ENCODE measurements at regions not wholly inside any gene's neighbourhood (a gene's known extent, or its start where the extent isn't known, plus 50 kb on each side); places are given as distances from the start of the nearest gene placed in this dataset.

DNA sequence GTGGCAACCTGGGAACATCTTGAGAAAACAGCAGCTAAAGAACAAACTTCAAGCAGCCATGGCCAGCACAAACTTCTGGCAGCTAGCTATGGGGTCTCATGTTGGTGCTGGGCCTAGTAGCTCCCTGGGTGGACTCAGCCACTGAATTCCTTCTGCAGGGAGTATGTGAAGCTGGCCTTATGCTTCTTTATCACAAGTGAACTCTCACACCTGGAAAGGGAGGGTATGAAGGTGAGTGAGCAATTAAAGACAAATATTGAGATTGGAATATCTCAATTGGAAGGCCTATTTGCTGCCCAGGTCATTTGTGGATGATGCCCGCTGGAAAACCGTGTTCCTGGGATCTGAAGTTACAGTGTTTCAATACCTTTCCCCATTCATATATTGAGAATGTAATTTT lies 153.3 kb upstream of the RPS6KA3 start:
- no peak for DNase-seq

- DNase-seq, result no peak
Observed at GRCh38 chrX:20418379-20419150, 151.9 kb upstream of the RPS6KA3 start.

DNA sequence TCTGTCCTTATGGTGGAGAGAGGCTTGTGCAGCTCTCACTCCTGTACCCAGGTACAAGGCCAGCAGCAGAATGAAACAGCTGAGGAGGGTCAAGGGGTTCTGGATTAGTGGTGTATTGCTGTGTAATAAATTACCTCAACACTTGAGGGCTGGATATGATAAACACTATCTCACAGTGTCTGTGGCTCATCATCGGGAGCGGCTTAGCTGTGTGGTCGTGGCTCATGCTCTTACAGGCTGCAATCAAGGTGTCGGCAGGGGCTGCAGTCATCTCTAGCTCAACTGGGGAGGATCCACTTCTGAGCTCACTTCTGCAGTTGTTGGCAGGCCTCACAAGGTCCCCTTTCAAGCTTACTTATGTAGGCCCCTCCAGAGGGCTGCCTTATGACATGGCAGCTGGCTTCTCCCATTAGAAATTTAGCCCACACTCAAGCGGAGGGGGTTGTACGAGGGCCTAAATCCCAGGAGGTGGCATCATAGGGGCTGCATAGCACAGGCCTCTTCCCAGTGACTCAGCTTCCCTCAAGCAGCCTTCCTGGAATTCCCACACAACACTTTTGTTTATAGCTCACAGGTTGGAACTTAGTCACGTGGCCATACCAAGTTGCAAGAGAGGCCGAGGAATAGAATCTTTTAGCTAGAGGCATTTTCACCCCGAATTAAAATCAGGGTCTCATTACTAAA lies 148.2 kb upstream of the RPS6KA3 start:
- DNase-seq, result no peak

DNA sequence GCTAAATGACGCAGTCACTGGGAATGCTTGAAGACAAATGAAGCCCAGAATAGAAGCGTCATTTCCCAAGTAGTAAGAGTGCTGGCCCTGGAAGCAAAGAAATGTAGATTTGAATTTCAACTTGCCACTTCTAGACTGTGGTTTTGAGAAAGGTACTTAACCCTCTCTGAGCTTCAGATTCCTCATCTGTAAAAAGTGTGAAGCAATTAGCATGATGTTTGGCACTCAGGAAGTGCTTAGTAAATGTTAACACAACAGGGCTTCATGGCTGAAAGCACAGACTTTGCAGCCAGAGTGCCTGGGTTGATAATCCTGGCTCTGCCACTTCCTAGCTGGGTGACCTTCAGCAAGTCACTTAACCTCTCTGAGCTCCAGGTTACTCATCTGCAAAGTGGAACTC lies 147.4 kb upstream of the RPS6KA3 start:
- DNase-seq, result no peak

- no peak for DNase-seq
Observed at GRCh38 chrX:20412871-20413486, 146.3 kb upstream of the RPS6KA3 start.

- no peak for DNase-seq
Observed at GRCh38 chrX:20410540-20410939, 143.8 kb upstream of the RPS6KA3 start.

DNA sequence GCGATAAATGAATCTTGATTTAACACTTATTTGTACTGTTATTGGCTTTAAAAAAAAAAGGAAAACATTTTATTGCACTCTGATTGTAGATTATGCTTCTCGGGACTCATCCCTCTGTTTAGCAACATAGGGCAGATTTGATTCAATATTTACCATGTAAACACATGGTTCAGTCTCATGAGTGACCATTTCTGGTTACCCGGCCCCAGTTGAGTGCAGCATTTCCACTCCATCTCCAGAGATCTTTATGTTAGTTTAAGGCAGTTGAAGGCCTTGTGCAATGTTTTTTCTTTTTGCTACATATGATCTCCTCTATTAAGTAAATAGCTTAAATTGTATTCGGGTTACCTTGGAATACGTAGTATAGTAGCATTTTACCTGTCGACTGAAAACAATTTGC lies 143.3 kb upstream of the RPS6KA3 start:
- DNase-seq, result no peak

DNA sequence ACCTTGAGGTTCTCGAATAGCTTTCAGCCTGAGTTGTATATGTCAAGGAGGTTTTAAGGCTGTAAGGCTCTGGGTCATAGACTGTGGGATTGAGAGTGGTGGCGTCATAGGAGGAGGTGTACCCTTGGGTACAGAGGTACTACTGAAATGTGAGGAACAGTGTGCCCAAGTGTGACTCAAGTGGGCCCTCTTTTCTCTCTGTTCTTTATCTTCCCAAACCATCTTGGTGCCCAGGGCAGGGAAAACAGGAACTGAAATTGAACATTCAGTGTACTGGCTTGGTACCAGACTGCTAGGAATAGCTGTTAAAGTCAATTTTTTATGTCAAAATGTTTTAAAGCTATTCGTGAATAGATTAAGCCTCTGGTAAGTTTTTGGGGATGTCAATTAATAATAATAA lies 136.2 kb upstream of the RPS6KA3 start:
- no peak for DNase-seq

- no peak for DNase-seq
Observed at GRCh38 chrX:20399728-20400414, 133.2 kb upstream of the RPS6KA3 start.

DNA sequence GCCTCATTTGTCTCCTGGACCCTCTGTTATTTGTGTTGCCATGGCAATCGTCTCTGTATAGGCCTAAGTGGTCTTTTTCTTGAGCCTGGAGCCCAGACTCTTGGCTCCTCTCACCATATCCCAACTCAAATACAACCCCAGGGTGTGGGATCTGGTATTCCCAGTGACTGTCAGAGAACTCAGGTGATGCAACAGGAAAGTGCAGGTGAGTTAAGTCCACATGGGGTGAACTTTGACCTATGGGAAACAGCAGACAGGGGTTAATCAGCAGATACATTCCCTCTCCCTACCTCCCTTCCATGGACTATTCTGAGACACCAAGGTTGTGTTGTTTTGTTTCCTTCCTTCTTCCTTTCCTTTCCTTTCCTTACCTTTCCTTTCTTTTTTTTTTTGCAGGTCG lies 130.9 kb upstream of the RPS6KA3 start:
- DNase-seq, result no peak

DNA sequence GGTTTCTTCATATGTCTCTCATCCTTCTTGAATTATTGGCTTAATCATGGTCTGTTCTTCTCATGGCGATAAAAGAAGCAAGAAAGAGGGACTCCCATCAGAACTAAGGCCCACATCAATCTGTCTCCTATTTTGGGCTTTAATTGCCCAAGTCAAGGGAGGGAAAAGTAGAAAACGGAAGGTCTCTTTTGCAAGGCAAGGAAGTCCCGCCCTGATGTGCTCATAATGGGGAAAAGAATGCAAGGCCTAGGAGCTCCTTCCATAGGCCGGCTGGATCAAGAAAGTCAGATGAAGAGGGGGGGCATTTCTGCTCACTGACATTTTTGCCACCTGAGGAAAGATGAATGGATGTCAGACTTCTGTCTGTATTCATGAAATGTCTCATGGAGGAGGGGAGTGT lies 127.7 kb upstream of the RPS6KA3 start:
- DNase-seq, result no peak

GRCh38 chrX:20393944-20394343 lies 127.2 kb upstream of the RPS6KA3 start:
- DNase-seq, result no peak

- no peak for DNase-seq
Observed at GRCh38 chrX:20388594-20388993, 121.9 kb upstream of the RPS6KA3 start.

- no peak for DNase-seq
Observed at GRCh38 chrX:20383477-20383876, 116.8 kb upstream of the RPS6KA3 start.

GRCh38 chrX:20382518-20383297 lies 116.0 kb upstream of the RPS6KA3 start:
- no peak for DNase-seq

DNA sequence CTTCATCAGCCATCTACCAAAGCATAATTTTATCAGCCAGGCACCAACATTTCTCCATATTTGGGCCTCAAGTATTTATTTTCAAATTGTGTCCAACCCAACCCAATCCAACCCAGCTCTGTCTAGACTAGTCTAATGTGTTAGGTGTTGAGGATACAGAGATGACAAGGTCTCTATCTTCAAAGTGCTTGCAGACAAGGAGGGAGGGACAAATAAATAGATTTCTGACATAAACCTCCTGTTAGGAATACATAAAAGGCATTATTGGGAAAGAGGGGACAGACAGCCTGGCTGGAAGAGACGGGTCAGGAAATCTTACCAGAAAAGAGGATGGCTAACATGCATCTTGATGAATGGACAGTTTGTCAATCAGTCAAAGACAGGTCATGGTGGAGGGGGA lies 115.4 kb upstream of the RPS6KA3 start:
- no peak for DNase-seq

GRCh38 chrX:20378233-20378920 lies 111.7 kb upstream of the RPS6KA3 start:
- DNase-seq, result peak; percentile 22

DNA sequence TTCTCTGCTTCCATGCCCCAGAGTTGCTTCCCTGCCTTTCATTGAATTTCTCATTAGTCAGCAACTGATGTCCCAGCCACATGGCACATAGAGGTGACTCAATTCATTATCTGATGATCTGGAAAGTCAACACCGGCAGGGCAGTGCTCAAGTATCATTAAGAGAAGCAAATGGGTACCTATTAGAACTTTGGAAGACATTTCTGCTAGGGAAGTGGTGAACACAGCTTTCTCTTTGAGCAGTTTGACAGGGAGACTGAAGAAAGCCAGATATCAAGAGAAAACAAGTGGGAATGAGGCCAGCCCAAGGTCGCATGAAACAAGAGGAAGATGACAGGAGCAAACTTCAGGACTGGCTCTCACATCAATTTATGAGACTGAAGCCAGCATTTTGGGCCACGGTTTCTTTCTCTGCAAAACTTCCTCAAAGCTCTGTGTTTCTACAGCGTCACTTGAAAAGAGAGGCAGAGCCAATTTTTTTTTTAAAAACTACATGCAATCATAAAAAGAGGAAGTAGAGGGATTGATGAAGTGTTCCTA lies 108.3 kb upstream of the RPS6KA3 start:
- DNase-seq, result no peak

DNA sequence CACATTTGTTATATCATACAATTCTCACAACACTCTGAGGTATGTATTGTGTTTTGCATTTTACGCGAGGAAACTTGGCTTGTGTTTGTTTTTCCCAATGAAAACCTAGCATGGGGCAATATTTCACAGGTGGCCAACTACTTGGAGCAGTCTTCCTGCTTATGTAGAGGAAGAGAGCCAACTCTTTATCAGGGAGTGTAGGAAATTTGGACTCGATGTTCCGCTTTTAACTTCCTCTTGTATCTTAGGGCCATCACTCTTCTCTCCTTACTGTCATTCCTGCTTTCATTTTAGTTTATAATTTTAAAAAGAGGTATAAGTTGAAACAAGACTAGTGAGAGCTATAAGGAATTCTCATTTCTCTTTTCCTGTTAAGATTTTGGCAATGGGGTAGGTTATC lies 107.7 kb upstream of the RPS6KA3 start:
- DNase-seq, result no peak

GRCh38 chrX:20373063-20373462 lies 106.4 kb upstream of the RPS6KA3 start:
- DNase-seq, result no peak

DNA sequence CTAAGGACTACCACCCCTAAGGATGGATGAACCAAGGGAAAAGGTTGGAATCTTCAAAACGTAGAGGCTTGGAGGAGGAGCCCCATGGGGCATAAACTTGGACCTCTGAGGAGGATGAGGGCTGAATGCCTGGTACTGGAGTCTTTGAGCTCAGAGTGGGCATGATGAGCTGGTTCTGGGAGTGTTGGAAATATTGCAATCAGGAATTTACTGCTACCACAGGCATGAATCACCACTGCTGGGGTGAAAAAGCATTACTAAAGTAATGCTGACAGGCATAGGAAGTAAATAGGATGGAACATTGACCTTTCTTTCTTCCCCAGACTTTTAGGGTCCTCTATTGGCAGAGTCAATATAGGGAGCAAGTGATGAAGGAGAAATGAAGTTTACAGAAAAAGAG lies 105.8 kb upstream of the RPS6KA3 start:
- DNase-seq, result no peak

GRCh38 chrX:20369468-20369867 lies 102.8 kb upstream of the RPS6KA3 start:
- no peak for DNase-seq

Data from NCI-H774 (cell line).